ENCODE measurements at regions not wholly inside any gene's neighbourhood (a gene's known extent, or its start where the extent isn't known, plus 50 kb on each side); places are given as distances from the start of the nearest gene placed in this dataset.

- H4K20me1 ChIP-seq (ENCODE audit: control insufficient read depth, insufficient read depth): no peaks in the 10 kb centered on the region
- no peak overlapping the region for H2AFZ ChIP-seq (ENCODE audit: control insufficient read depth, low read depth, low read length)
- intact Hi-C loops (cut with micrococcal nuclease; ENCODE audit: unreplicated experiment): no loop called here
- H3K36me3 ChIP-seq (ENCODE audit: control insufficient read depth in 2 of 2, insufficient read depth in 2 of 2, low read length in 1 of 2): no peaks in the 10 kb centered on the region
- ChIA-PET CTCF (no interaction called here), RAD21 (ENCODE audit: unreplicated experiment) (no interaction called here), POLR2A (no interaction called here), SMC1A (ENCODE audit: uncharacterized antibody, unreplicated experiment) (no interaction called here)
- FAIRE-seq (no peak), DNase-seq (ENCODE audit: low read depth, low spot score) (no peak), ATAC-seq (no peak)
- BruUV-seq (replicated peaks): no TSS peak
- H3K4me2 ChIP-seq (ENCODE audit: control insufficient read depth, insufficient read depth): no peak overlapping the region
- 19% methylated on average over 3 of the region's 3 CpGs for WGBS (ENCODE audit: insufficient coverage, insufficient replicate concordance, low lambda C conversion rate, missing lambda C conversion rate)
- no peak overlapping the region for H3K27ac ChIP-seq (ENCODE audit: control insufficient read depth, insufficient read depth)
- H3K9me3 ChIP-seq (replicated peaks; ENCODE audit: control insufficient read depth, insufficient read depth, low read length): peaks cover 4% of the 10 kb centered on the region
- H3K27me3 ChIP-seq (replicated peaks in 1 of 2; ENCODE audit: control insufficient read depth in 2 of 2, insufficient read depth in 2 of 2, low read length in 1 of 2): no peaks in the 10 kb centered on the region
- no peaks in the 10 kb centered on the region for H3K79me2 ChIP-seq (ENCODE audit: control insufficient read depth, insufficient read depth, low read length)
- H3K4me1 ChIP-seq (ENCODE audit: control insufficient read depth, insufficient read depth, low read length): no peaks in the 10 kb centered on the region
- in situ Hi-C loops (cut with MboI): no loop called here
- no peak overlapping the region for H3K4me3 ChIP-seq
- no peak overlapping the region for H3K9ac ChIP-seq (ENCODE audit: control insufficient read depth, insufficient read depth, low read length)
- TF ChIP-seq EZH2 (IDR thresholded peaks at IDR 0.05; ENCODE audit: borderline replicate concordance, control insufficient read depth, low read depth, low read length) (no peak), NFXL1 (IDR thresholded peaks at IDR 0.05; ENCODE audit: borderline replicate concordance) (no peak), SMARCA5 (IDR thresholded peaks at IDR 0.05) (no peak), ZBTB4 (CRISPR knock-in tag; IDR thresholded peaks at IDR 0.05) (no peak), SIX5 (IDR thresholded peaks at IDR 0.05; ENCODE audit: low read depth, low read length, severe bottlenecking) (no peak), RELB (IDR thresholded peaks at IDR 0.05; ENCODE audit: low read depth) (no peak), ZNF687 (IDR thresholded peaks at IDR 0.05) (no peak), ZNF274 (IDR thresholded peaks at IDR 0.05; ENCODE audit: insufficient read depth, insufficient read length) (no peak), BHLHE40 (IDR thresholded peaks at IDR 0.05; ENCODE audit: borderline replicate concordance in 1 of 2, low read depth in 2 of 2, low read length in 1 of 2) (no peak), CBX5 (IDR thresholded peaks at IDR 0.05; ENCODE audit: low read depth) (no peak), IRF5 (IDR thresholded peaks at IDR 0.05; ENCODE audit: borderline replicate concordance) (no peak), ATF3 (IDR thresholded peaks at IDR 0.05; ENCODE audit: borderline replicate concordance, extremely low read depth, low read depth, low read length) (no peak), EED (IDR thresholded peaks at IDR 0.05; ENCODE audit: low read depth) (no peak), RBBP5 (conservative IDR thresholded peaks at IDR 0.05) (no peak), NR2C2 (IDR thresholded peaks at IDR 0.05; ENCODE audit: borderline replicate concordance, control insufficient read depth, insufficient read length, low read depth) (no peak)
Measured at GRCh38 chr12:90207799-90208198, 499.2 kb upstream of the ATP2B1 start.

All from GM12878 (cell line).